AG09309 (cell line): ENCODE measurements at regions not wholly inside any gene's neighbourhood (a gene's known extent, or its start where the extent isn't known, plus 50 kb on each side); places are given as distances from the start of the nearest gene placed in this dataset.
"Not testable (repeated sequence)": the region's sequence is repeated elsewhere in the genome, so short reads cannot be mapped to it uniquely, and the experiment has no call there.

Source experiments
- DNase-seq: peaks from one replicate; pipeline ENCODE4 v3.0.0-alpha.2; 2010; ENCODE audit warnings: low read depth
- H3K4me3 ChIP-seq: 2 replicates; pipeline ENCODE4 v1.5.1; 2011; ENCODE audit warnings: mild to moderate bottlenecking, low read depth, low read length, moderate library complexity; ENCODE audit not compliant: control insufficient read depth
- CTCF ChIP-seq: IDR thresholded peaks from 2 replicates; pipeline ENCODE4 v1.5.1; 2011; ENCODE audit warnings: mild to moderate bottlenecking, low read depth, low read length, inconsistent platforms; ENCODE audit not compliant: insufficient read depth, control insufficient read depth; ENCODE audit errors: missing control alignments

- no peak for DNase-seq
- no peak for TF ChIP-seq CTCF
Observed at GRCh38 chr10:128191847-128192246, 65.6 kb upstream of the MKI67 start.

GRCh38 chr10:128201826-128202225 is 75.6 kb upstream of the MKI67 start:
- not testable (repeated sequence) for H3K4me3 ChIP-seq, DNase-seq

More at GRCh38 chr10:128191847-128192246, 65.6 kb upstream of the MKI67 start:
- no peak overlapping the region for H3K4me3 ChIP-seq

- TF ChIP-seq CTCF, result no peak
- no peak for DNase-seq
- H3K4me3 ChIP-seq, result no peak overlapping the region
Observed at GRCh38 chr10:128203028-128203427, 76.8 kb upstream of the MKI67 start.

GRCh38 chr10:128205591-128205990 is 79.4 kb upstream of the MKI67 start:
- not testable (repeated sequence) for DNase-seq, H3K4me3 ChIP-seq

- no peak overlapping the region for H3K4me3 ChIP-seq
- TF ChIP-seq CTCF, result no peak
- no peak for DNase-seq
Observed at GRCh38 chr10:128206676-128207075, 80.5 kb upstream of the MKI67 start.

GRCh38 chr10:128209862-128210214 is 83.6 kb upstream of the MKI67 start:
- no peak overlapping the region for H3K4me3 ChIP-seq

GRCh38 chr10:128210215-128211063 is 84.2 kb upstream of the MKI67 start:
- H3K4me3 ChIP-seq, result peak overlapping the region; percentile 37
- no peak for DNase-seq
- TF ChIP-seq CTCF, result peak; percentile 52

More at GRCh38 chr10:128209862-128210214, 83.6 kb upstream of the MKI67 start:
- no peak for DNase-seq
- TF ChIP-seq CTCF, result no peak
